Ramos (cell line): ENCODE measurements at regions not wholly inside any gene's neighbourhood (a gene's known extent, or its start where the extent isn't known, plus 50 kb on each side); places are given as distances from the start of the nearest gene placed in this dataset.

ENCODE experiments used
- in situ Hi-C: fragments of 300-500 bp; cut with MboI; formaldehyde crosslinking; loops from one replicate; pipeline ENCODE4 v1.14.3; 2022; ENCODE audit warnings: low sequenced_read_pairs; ENCODE audit not compliant: unreplicated experiment

DNA sequence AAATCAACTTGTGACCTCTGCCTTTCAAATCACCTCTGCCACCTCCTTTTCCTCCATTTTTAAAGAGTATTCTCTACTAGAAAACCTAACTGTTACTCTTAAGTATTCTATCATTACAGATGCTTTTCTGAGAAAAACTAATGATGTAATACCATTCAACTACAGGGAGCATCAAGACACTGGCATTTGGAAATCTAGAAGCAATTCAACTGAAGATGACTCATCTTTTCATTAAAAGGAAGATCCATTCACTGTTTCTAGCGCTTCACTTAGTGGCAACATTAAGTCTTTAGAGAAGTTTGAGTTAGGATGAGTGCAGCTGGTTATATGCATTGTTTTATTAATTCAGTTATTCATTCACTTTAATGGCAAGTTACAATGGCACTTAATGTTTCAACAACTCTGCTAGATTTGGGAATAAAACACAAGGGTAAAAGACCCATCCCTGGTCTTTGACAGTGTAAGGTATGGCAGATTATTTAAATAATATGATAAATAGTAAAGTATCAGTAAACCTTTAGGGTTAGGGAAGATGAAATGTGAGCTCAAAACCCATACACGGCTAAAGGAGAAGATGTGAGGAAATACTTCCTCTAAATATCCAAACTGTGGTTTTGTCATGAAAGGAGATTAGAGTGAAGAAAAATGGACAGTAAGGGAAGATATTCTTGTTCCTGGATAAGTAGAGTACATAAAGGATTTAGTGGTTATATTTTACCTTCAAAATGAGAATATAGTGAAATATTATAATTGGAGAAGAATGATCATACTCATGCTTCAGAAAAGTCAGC lies 61.7 kb downstream of the KCNJ2 start:
- in situ Hi-C loops = no loop called here

DNA sequence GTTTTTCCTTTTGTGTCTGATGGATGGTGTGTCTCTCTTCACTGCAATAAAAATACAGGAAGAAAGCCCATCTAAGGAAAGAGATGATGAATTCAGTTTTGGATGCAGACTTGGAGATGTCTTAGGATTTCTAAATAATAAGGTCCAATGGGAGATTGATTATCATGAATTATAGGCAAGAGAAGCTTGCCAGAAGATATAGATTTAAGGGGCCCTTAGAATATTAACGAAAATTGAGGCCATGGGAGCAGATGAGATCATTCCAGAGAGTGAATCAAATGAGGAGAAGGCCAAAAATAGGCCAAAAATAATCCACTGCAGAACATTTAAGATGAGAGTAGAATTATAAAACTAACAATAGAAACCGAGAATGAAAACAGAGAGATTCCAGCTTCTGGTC lies 63.1 kb downstream of the KCNJ2 start:
- in situ Hi-C loops = no loop called here

DNA sequence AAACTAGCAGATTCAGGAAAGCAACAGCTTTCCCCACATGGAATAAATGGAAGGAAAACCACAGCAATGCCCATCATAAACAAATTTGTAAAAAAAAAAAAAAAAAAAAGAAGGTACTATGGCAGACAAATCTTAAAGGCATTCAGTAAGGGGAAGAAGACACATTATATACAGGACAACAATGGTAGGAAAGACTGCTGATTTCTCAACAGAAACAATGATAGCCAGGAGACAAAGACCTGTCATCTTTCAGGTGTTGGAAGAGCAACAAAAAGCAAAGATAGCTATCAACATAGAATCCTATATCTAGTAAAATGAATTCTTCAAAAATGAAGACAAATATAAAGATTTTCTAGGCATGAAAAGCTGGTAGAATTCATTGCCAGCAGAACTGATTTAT lies 65.9 kb downstream of the KCNJ2 start:
- in situ Hi-C loops = no loop called here

DNA sequence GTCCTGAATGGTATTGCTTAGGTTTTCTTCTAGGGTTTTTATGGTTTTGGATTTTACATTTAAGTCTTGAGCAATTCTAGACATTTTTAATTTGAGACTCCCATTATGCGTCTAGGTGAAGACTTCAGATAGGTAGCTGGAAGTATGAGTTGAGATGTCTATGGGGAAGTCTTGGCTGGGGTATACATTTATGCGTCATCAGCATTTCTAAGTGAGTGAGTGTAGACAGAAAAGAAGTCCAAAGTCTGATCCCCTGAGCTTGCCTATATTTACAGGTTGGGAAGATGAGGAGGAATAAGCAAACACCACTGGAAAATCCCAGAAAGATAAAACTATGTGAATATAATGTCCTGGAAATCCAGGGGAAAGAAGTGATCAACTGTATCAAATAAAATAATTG lies 68.9 kb downstream of the KCNJ2 start:
- in situ Hi-C loops = no loop called here

DNA sequence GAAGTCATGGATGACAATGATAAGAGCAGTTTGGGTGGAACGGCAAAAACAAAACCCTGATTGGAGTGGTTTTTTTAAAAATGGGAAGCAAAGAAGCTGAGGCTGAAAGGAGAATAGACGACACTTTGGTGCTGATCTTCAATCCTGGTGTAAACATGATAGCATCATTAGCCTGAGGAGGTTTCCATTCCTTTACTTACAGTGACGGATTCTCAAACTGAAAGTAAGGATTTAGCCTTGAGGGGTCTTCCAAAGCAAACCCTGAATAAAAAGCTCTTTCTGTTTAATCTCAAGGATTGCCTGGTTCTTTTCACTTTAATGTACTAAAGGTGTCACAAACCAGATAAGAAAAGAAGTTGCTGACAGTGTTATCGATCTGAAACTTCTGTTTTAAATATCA lies 69.3 kb downstream of the KCNJ2 start:
- in situ Hi-C loops = no loop called here

DNA sequence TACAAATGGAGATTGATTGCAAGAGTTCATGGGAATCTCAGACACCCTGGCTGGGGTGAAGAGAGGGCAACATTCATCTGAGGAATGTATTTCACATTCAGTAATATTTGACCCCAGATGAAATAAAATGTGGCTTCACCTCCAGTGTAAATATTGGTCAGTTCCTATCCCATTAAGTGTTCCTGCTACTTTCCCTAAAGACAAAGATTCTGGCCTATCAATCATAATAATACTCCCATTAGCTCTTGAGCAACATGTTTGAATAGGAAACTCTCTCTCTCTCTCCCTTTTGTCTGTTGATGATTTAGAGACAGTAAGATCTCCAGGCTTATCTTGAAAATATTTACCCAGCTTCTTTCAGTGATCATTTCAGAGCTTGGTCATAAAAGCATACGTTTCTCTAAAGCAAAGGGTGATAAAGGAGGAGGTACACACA lies 70.1 kb downstream of the KCNJ2 start:
- in situ Hi-C loops = no loop called here

DNA sequence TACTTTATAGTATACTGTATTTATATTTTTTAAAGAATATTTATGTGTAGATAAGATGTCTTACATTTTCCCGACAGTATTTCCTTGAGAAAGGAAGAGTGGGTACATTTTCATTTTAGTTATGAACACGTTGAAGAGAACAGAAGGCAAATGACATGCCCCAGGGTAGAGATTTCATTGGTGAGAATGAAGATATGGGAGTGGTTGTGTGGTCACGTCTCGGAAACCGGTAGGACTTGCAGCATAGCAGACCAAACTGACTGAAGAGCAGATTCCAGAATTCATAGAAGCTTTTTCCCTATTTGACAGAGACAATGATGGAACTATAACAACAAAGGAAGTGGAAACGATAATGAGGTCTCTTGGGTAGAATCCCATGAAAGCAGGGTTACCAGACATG lies 71.7 kb downstream of the KCNJ2 start:
- in situ Hi-C loops = no loop called here

DNA sequence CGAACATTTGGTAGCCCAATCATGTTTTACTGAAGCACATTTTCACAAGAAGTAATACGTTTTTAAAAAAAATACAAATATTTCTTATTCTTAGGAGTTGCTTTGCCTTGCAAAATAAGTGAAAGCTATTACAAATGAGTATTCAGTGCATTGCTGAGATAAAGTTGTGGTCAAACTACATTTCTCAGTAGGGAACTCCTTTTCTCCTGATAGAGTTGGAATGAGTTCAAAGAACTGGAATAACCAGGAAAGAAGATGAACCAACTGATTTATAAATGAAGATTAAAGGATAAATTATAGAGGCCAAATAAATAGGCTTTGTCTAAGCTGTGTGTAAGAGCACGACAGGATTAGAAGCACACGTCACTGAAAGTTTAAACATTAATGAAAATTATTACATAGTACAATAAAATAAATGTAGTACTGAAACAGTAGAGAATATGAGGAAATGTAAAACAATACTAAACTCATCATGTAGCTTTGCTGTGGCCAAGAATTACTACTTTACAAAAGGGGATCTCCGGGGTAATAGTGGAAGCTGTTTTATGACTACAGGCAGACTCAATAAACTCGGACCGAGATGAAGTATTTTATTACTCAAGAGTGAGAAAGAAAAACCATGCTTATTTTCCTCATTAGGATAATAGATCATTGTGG lies 73.6 kb downstream of the KCNJ2 start:
- in situ Hi-C loops = no loop called here

DNA sequence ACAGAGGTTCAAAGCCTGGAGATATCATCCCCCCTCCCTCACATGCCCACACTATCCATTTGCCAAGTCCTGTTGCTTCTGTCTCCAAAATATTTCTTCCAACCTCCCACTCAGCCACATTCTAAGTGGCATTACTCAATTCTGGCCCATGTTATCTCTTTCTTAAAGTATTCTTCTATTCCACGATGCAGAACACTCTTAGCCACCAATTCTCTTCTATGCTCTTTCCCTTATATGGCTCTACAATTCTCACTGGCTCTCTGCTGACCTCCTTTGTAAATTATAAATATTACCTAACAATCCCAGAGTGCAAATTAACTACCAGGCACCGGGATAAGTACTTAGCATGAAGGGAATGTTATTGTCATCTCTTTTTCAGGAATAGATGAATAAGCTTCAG lies 82.4 kb downstream of the KCNJ2 start:
- in situ Hi-C loops = no loop called here

DNA sequence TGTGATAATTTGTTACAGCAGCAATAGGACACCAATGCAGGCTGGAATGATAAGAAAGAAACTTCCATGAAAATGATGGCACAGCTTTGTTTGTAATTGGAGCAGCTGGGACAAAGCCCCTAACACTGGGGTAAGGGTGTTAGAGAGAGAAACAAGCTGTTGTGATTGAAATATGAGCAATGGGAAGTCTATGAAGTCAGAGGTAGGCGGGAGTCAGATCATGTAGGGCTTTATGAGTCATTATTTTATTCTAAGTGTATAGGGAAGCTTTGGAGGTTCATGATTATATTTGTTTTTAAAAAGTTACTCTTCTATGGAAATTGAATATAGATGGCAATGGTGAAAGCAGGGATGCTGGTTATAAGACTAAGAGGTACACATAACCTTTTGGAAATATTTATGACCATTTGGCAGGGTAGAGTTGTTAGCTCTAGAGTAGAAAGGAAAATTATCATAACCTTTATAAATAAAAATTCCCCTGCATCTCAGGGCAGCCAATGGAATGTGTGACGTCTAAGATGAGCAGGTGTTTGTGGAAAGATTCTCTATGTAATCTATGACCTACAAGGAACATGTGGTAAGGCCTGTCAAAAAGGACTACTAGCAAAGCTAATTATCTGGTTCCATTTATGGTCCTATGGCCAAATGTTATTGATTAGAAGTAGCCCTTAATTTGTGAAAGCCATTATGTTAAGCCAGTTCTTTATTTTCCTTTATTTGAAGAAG lies 85.6 kb downstream of the KCNJ2 start:
- in situ Hi-C loops = no loop called here

DNA sequence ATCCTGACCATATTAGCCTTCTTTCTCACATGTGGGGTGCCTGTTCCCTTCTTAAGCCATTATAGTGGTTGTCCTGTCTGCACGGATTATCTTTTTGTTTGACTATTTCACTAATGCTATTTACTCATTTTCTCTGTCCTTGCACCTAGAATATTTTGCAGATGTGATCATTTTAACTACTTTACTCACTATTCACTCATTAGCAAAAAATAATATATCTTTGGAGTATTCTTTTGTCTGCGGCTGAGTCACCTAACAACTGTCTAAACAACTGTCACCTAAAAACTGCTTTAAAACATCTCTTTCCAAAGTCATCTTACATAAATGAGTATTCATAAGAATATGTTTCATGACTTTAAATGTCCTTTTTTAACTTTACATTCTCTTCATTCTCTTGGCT lies 87.4 kb downstream of the KCNJ2 start:
- in situ Hi-C loops = no loop called here

DNA sequence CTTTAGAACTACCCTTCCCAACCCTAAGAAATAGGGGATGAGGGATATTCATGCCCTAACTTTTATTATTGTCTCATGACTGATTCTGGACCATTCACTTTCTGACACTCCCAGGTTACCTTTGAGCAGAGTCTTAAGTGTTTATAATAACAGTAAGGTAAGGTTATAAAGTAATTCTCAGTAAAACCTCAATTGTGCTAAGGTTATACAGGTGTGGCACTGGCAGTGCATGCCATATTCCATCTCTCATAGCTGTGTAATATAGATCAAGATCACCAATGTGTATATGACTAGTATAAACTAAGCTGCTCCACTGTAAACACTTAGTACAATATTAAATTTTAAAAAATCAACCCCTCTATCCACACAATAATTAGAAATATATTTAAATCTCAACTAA lies 89.1 kb downstream of the KCNJ2 start:
- in situ Hi-C loops = no loop called here

DNA sequence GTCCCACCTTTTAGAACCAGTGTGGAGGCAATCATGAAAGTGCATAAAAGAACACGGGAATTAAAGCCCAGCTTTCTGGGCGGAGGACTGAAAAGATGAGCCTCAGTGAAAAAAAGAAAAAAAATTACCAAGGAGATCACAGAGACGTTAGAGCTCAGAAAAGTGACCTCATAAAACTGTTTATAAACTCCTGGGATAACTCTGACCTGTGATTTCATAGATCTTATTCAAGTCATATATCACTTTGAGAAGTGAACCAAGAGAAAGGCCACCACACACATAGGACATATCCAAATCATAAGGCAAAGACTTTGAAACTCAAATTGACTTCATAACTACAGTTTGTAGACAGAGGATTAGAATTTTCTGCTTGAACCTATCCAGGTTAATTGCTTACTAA lies 90.1 kb downstream of the KCNJ2 start:
- in situ Hi-C loops = no loop called here

DNA sequence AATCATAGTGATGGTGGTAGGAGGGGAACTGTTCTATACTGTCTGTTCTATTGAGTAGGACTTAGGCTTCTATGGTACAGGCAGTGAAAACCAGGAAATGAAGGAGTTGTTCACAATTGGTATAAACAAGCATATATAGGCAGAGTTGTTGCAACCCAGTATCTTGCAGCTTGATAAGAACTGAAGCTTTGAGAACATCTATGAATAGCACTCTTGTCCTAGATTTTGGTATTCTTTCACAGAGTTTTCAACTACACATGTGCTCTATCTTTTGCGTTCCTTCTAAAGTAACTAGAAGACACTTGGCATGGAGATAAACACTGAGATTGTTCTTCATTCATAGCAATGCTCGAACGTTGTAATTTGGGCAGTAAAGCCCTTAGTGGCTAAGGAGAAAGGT lies 91.8 kb downstream of the KCNJ2 start:
- in situ Hi-C loops = no loop called here

DNA sequence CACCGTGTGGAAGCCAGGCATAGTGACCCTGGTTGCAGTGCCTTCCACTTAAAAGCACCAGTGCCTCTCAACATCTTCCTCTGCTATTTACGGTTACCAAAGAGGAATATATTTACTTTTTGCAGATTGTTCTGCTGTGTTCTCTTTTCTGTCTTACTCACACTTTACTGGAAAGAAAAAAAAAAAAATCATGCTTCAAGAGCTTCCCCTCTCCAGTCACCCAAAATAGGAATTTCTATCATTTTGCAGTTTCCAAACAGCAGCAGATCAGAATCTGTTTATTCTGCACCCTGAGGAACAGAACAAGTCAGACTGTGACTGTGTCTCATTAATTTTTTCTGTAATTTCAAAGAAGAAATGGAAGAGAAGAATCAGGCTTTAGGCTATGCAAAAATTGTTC lies 96.1 kb downstream of the KCNJ2 start:
- in situ Hi-C loops = no loop called here

DNA sequence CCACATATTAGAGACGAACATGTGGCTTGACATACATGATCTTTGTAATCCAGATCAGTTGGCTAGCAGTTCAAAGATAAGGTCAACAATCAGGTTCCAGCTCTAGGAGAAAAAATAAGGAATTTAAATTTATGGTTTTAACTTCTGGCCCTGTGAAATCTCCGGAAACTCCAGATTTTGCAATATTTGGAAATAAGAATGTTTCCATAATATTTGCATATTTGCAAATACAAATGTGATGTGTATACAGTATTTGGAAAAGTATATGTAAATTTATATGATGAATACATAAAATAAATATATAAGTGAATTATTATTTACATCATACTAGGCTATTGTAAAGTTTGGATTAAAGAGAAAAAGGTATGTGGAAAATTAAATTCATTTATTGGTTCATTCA lies 97.1 kb downstream of the KCNJ2 start:
- in situ Hi-C loops = no loop called here

DNA sequence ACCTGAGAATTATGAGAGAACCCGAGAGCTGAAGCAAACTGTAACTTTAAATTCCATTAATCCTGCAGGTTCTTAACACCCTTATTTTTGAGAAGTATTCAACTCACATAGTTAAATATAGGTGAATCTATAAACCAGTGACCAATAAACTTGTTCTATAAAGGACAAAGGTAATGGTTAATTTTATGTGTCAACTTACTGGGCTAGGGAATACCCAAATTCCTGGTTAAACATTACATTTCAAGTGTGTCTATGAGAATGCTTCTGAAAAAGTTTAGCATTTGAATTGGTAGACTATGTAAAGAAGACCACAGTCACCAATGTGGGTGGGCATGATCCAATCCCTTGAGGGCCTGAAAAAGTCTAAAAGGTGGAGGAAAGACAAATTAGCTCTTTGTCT lies 99.1 kb downstream of the KCNJ2 start:
- in situ Hi-C loops = no loop called here

DNA sequence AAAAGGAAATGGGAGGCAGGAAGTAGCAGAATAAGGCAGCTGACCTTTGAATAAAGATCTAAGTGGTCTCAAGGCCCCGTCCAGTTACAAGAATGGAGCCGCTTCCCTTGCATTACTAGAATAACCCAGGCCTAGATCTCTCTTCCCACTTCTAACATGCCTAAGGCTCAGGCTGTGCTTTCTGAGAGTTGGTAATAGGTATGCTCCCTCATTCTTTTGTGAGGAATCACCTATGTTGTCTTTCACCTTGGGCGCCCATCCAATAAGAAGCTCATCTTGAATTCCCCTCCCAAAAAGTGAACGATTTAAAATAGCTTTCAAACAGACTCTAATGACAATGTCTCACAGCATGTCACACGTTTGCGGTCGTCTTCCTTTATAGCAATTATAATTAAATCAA lies 101.2 kb downstream of the KCNJ2 start:
- in situ Hi-C loops = no loop called here

DNA sequence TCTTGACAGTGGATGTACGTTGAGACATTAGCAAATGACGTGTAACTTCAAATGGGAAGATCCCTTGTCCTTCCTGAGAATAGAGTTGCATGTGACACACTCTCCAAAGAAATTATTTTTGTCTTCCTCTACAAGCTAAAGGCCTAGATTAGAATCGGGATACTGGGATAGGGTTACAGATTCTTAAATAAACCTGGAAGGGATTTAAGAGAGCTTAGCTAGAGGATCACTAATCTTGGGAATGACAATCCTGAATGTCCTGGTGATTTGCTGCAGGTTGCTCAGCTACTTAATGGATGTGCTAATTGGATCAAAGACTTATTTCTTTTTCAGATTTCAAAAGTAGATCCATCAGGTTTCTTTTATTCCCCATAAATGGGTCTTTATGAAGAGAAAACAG lies 101.9 kb downstream of the KCNJ2 start:
- in situ Hi-C loops = no loop called here

DNA sequence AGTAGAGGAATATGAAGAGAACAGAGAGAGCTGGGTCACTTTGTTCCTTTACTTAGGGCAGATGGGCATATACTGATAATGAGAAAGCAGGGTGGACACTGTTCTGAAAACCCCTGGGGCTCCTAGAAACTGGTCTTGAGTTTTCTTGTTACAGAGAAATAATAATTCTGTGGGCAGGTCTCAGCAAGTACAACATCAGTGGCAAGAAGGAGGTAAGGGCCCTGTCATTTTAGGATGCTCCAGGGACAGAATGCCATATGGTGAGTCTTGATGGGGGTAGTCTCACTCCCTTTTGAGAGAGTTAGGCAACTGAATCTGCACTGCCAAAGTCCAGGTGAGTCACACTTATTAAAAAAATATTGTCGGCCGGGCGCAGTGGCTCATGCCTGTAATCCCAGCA lies 102.3 kb downstream of the KCNJ2 start:
- in situ Hi-C loops = no loop called here

DNA sequence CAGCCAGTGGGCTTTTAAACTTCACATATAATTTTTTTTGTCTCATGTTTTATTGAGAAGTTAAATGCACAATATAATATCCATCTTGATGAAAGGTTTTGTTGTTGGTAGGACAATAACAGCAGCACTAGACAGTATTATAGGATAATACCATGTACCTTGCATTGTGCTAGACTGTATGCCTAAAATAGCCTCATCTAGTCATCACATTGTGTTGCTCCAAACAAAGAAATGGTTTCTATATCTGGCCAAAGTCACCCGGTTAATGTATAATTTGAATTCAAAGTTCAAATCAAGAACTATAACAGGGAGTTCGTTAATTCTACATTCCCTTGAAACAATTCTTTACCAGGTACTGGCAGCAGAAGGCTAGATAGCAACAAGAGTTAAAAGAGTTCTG lies 104.9 kb downstream of the KCNJ2 start:
- in situ Hi-C loops = no loop called here
